PC-9 (cell line): ENCODE measurements at regions not wholly inside any gene's neighbourhood (a gene's known extent, or its start where the extent isn't known, plus 50 kb on each side); places are given as distances from the start of the nearest gene placed in this dataset.

ENCODE experiments used
- BruUV-seq: library from RNA; stranded (reverse); fragments of 400-500 nt; replicated peaks from 2 replicates; lab custom pipeline; 2021; lab: Mats Ljungman, UMichigan
- CTCF ChIA-PET: fragments of 300-600 bp; sonication (Branson Sonifier 250); formaldehyde crosslinking; loops from one replicate; lab custom pipeline; 2022; ENCODE audit warnings: antibody characterized with exemption; lab: Charles Lee
- POLR2A ChIA-PET: fragments of 300-600 bp; sonication (Branson Sonifier 250); formaldehyde crosslinking; loops from one replicate; lab custom pipeline; 2022; ENCODE audit warnings: antibody characterized with exemption; ENCODE audit not compliant: unreplicated experiment; lab: Charles Lee
- DNase-seq, 2 experiments: peaks; one replicate each; pipeline versions ENCODE4 v3.0.0 to v3.0.0-alpha.2; 2015 to 2022; ENCODE audit warnings: mixed read lengths in 1 of 2
- H2AFZ ChIP-seq: fragments of 200-600 bp; sonication (generic); 2 replicates; pipeline ENCODE4 v1.8.1; 2017; ENCODE audit warnings: antibody characterized with exemption
- H3F3A ChIP-seq: fragments of 200-600 bp; sonication (generic); 2 replicates; pipeline ENCODE4 v1.8.1; 2017; ENCODE audit warnings: antibody characterized with exemption, mild to moderate bottlenecking, low read depth; ENCODE audit not compliant: insufficient read depth
- H3K27ac ChIP-seq: fragments of 200-600 bp; sonication (generic); 2 replicates; pipeline ENCODE4 v1.6.1; 2016; ENCODE audit warnings: mixed run types
- H3K27me3 ChIP-seq: fragments of 200-600 bp; sonication (generic); 2 replicates; pipeline ENCODE4 v1.6.1; 2016; ENCODE audit warnings: low read depth, mixed run types; ENCODE audit not compliant: insufficient read depth
- H3K36me3 ChIP-seq: fragments of 200-600 bp; sonication (generic); 2 replicates; pipeline ENCODE4 v1.6.1; 2016; ENCODE audit warnings: low read depth, mixed run types
- H3K4me1 ChIP-seq: fragments of 200-600 bp; sonication (generic); replicated peaks from 2 replicates; pipeline ENCODE4 v1.6.1; 2016; ENCODE audit warnings: mixed run types; ENCODE audit not compliant: insufficient read depth
- H3K4me2 ChIP-seq: fragments of 200-600 bp; sonication (generic); 2 replicates; pipeline ENCODE4 v1.6.1; 2017; ENCODE audit warnings: mixed run types
- H3K4me3 ChIP-seq: fragments of 200-600 bp; sonication (generic); 2 replicates; pipeline ENCODE4 v1.6.1; 2016; ENCODE audit warnings: mixed run types
- H3K79me2 ChIP-seq: fragments of 200-600 bp; sonication (generic); 2 replicates; pipeline ENCODE4 v1.6.1; 2017; ENCODE audit warnings: low read depth, mixed run types
- H3K9me2 ChIP-seq: fragments of 200-600 bp; sonication (generic); 2 replicates; pipeline ENCODE4 v1.8.1; 2017; ENCODE audit warnings: mild to moderate bottlenecking; ENCODE audit not compliant: insufficient read depth
- H3K9me3 ChIP-seq: fragments of 200-600 bp; sonication (generic); 2 replicates; pipeline ENCODE4 v1.8.1; 2016; ENCODE audit warnings: low read depth; ENCODE audit not compliant: insufficient read depth
- H4K20me1 ChIP-seq: fragments of 200-600 bp; sonication (generic); 2 replicates; pipeline ENCODE4 v1.8.1; 2017; ENCODE audit not compliant: insufficient read depth
- EZH2 ChIP-seq: fragments of 200-600 bp; sonication (generic); IDR thresholded peaks from 2 replicates; pipeline ENCODE4 v1.8.0; 2017; ENCODE audit warnings: antibody characterized with exemption, low read depth
- intact Hi-C: fragments of 100-400 bp; cut with micrococcal nuclease; formaldehyde crosslinking; loops from one replicate; pipeline ENCODE4 v1.10.0; 2022; ENCODE audit not compliant: unreplicated experiment
- TF ChIP-seq, protein P1 (sequence below): fragments of 200-600 bp; sonication (generic); conservative IDR thresholded peaks from 2 replicates; pipeline ENCODE4 v1.6.1; 2017; ENCODE audit warnings: mixed run types, antibody characterized with exemption, mild to moderate bottlenecking, moderate library complexity

DNA sequence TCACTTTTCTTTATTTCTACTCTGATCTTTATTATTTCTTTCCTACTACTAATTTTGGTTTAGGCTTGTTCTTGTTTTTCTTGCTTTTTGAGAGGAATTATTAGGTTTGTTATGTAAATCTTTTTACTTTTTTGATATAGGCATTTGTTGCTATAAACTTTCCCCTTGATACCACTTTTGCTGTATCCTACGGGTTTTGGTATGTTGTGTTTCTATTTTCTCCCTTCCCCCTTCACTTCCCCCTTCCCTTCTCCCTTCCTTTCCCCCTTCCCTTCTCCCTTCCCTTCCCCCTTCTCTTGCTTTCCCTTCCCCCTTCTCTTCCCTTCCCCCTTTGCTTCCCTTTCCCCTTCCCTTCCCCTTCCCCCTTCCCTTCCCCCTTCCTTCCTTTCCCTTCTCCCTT is 529.6 kb downstream of the RAB38 start:
- Histone ChIP-seq H4K20me1 (no peaks in the 10 kb centered on the region), H3K79me2 (no peaks in the 10 kb centered on the region), H3K4me1 (no peaks in the 10 kb centered on the region), H3K9me2 (0 out of 2 replicates have a peak, but pooled peaks cover 4% of the 10 kb centered on the region), H3K27me3 (no peaks in the 10 kb centered on the region), H3K27ac (no peak overlapping the region), H3K36me3 (no peaks in the 10 kb centered on the region), H2AFZ (no peak overlapping the region), H3K4me2 (no peak overlapping the region), H3K4me3 (no peak overlapping the region), H3F3A (no peaks in the 10 kb centered on the region), H3K9me3 (no peaks in the 10 kb centered on the region)
- intact Hi-C loops: no loop called here
- BruUV-seq: no TSS peak
- CTCF ChIA-PET: no interaction called here
- DNase-seq: no peak
- POLR2A ChIA-PET: no interaction called here
- no peak for TF ChIP-seq EZH2
- TF ChIP-seq, protein P1, sequence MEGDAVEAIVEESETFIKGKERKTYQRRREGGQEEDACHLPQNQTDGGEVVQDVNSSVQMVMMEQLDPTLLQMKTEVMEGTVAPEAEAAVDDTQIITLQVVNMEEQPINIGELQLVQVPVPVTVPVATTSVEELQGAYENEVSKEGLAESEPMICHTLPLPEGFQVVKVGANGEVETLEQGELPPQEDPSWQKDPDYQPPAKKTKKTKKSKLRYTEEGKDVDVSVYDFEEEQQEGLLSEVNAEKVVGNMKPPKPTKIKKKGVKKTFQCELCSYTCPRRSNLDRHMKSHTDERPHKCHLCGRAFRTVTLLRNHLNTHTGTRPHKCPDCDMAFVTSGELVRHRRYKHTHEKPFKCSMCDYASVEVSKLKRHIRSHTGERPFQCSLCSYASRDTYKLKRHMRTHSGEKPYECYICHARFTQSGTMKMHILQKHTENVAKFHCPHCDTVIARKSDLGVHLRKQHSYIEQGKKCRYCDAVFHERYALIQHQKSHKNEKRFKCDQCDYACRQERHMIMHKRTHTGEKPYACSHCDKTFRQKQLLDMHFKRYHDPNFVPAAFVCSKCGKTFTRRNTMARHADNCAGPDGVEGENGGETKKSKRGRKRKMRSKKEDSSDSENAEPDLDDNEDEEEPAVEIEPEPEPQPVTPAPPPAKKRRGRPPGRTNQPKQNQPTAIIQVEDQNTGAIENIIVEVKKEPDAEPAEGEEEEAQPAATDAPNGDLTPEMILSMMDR: no peak

DNA sequence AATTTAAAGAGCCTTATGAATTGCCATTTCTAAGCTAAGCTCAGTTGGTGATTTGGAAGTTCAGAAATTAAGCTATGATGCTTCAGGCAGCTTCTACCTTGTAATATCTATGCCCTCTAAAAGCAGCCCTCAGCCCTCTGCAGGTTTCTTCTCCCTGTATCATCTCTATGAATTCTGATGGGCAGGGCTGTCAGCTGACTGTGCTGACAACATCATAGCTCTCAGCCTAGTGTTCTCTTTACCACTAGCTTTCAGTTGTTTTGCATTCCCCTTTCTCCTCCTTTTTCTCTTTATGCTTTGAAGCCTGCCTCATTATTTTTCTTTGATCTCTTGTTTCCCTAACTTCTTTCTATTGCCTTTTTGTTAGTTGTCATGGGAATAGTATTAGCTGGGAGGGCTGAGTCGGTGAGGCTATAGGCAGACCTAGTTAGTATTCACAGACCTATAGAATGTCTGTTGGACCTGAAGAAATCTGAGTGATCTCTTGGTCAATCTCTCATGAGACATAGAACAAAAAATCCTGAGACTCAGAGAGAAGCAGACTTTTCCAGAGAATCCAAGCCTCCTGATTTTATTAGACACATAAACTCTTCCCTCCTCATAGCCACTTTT is 535.4 kb downstream of the RAB38 start:
- H3K9me3 ChIP-seq: no peaks in the 10 kb centered on the region
- no peaks in the 10 kb centered on the region for H4K20me1 ChIP-seq
- H3K36me3 ChIP-seq: no peaks in the 10 kb centered on the region
- H2AFZ ChIP-seq: no peak overlapping the region
- TF ChIP-seq, protein P1: no peak
- TF ChIP-seq EZH2: no peak
- H3F3A ChIP-seq: no peaks in the 10 kb centered on the region
- no peaks in the 10 kb centered on the region for H3K79me2 ChIP-seq
- ChIA-PET CTCF (no interaction called here), POLR2A (no interaction called here)
- H3K4me1 ChIP-seq: no peaks in the 10 kb centered on the region
- no peak overlapping the region for H3K27ac ChIP-seq
- no TSS peak for BruUV-seq
- H3K27me3 ChIP-seq: no peaks in the 10 kb centered on the region
- no peak for DNase-seq
- no peaks in the 10 kb centered on the region; the same call in 1 of the 2 replicates for H3K9me2 ChIP-seq
- intact Hi-C loops: no loop called here
- no peak overlapping the region for H3K4me3 ChIP-seq
- H3K4me2 ChIP-seq: no peak overlapping the region

DNA sequence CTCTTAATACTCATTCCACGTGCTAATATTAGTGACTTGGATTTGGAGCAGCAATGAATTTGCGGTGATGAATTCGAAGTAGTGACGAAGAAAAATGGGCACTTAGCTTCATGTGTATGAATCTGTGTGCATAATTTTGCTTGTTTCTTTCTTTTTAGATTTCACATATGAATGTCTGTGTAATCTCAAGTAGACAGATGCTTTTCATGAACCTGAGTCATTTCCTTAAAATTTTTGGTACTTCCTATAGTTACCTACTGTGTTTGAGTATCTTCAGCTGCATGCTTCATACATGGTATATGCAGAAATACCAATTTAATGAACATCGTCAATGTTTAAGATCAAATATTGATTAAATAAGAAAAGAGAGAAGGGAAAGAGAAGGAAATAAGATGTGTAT is 540.2 kb downstream of the RAB38 start:
- intact Hi-C loops: no loop called here
- Histone ChIP-seq H3K4me1 (no peaks in the 10 kb centered on the region), H3K4me2 (no peak overlapping the region), H3K79me2 (no peaks in the 10 kb centered on the region), H3F3A (no peaks in the 10 kb centered on the region), H3K36me3 (no peaks in the 10 kb centered on the region), H3K4me3 (no peak overlapping the region), H3K27ac (no peak overlapping the region), H3K9me3 (no peaks in the 10 kb centered on the region), H4K20me1 (no peaks in the 10 kb centered on the region), H3K9me2 (no peaks in the 10 kb centered on the region; the same call in 1 of the 2 replicates), H2AFZ (no peak overlapping the region), H3K27me3 (no peaks in the 10 kb centered on the region)
- CTCF ChIA-PET: no interaction called here
- BruUV-seq: no TSS peak
- TF ChIP-seq EZH2: no peak
- TF ChIP-seq, protein P1: no peak
- no peak for DNase-seq
- POLR2A ChIA-PET: no interaction called here
